Suppressor macrophage treated with lipopolysaccharide for 1 hour (primary cell): ENCODE measurements at regions not wholly inside any gene's neighbourhood (a gene's known extent, or its start where the extent isn't known, plus 50 kb on each side); places are given as distances from the start of the nearest gene placed in this dataset.

ENCODE experiments used
- DNase-seq, 3 donors: peaks; one replicate each; pipeline ENCODE4 v3.0.0-alpha.2; 2020 to 2022

- DNase-seq: no peak
Measured at GRCh38 chr1:189463166-189463565, 1014.5 kb downstream of the BRINP3 start.

- no peak for DNase-seq
Measured at GRCh38 chr1:189496768-189497167, 980.9 kb downstream of the BRINP3 start.

- DNase-seq: no peak
Measured at GRCh38 chr1:189499736-189500135, 977.9 kb downstream of the BRINP3 start.

GRCh38 chr1:189500778-189501177, 976.9 kb downstream of the BRINP3 start:
- DNase-seq: no peak

- no peak for DNase-seq
Measured at GRCh38 chr1:189510827-189511226, 966.8 kb downstream of the BRINP3 start.

GRCh38 chr1:189513091-189513490, 964.6 kb downstream of the BRINP3 start:
- no peak for DNase-seq

GRCh38 chr1:189522441-189522840, 955.2 kb downstream of the BRINP3 start:
- DNase-seq: no peak

GRCh38 chr1:189524501-189524900, 953.2 kb downstream of the BRINP3 start:
- DNase-seq: no peak

- DNase-seq: no peak
Measured at GRCh38 chr1:189530162-189530561, 947.5 kb downstream of the BRINP3 start.

- DNase-seq: no peak
Measured at GRCh38 chr1:189538271-189538670, 939.4 kb downstream of the BRINP3 start.

GRCh38 chr1:189550498-189550897, 927.2 kb downstream of the BRINP3 start:
- DNase-seq: no peak

- no peak for DNase-seq
Measured at GRCh38 chr1:189563784-189564183, 913.9 kb downstream of the BRINP3 start.

GRCh38 chr1:189567890-189568289, 909.8 kb downstream of the BRINP3 start:
- no peak for DNase-seq

- DNase-seq: no peak
Measured at GRCh38 chr1:189596197-189596596, 881.5 kb downstream of the BRINP3 start.

GRCh38 chr1:189597083-189597482, 880.6 kb downstream of the BRINP3 start:
- DNase-seq: peak in 1 of 3 donors; percentile 22

- no peak for DNase-seq
Measured at GRCh38 chr1:189605226-189605625, 872.4 kb downstream of the BRINP3 start.

GRCh38 chr1:189606047-189606446, 871.6 kb downstream of the BRINP3 start:
- DNase-seq: no peak

GRCh38 chr1:189606795-189607476, 870.7 kb downstream of the BRINP3 start:
- no peak for DNase-seq

GRCh38 chr1:189607477-189608096, 870.1 kb downstream of the BRINP3 start:
- DNase-seq: no peak

GRCh38 chr1:189609167-189609566, 868.5 kb downstream of the BRINP3 start:
- DNase-seq: no peak

GRCh38 chr1:189616893-189617292, 860.8 kb downstream of the BRINP3 start:
- no peak for DNase-seq

GRCh38 chr1:189619682-189620332, 857.9 kb downstream of the BRINP3 start:
- no peak for DNase-seq

- no peak for DNase-seq
Measured at GRCh38 chr1:189620471-189620870, 857.2 kb downstream of the BRINP3 start.

- DNase-seq: no peak
Measured at GRCh38 chr1:189623336-189623735, 854.3 kb downstream of the BRINP3 start.
